ENCODE measurements at regions not wholly inside any gene's neighbourhood (a gene's known extent, or its start where the extent isn't known, plus 50 kb on each side); places are given as distances from the start of the nearest gene placed in this dataset.

- no peak for TF ChIP-seq CTCF (tag by site-specific recombination; IDR thresholded peaks at IDR 0.05)
- no peak for TF ChIP-seq ZNF350 (tag by site-specific recombination; IDR thresholded peaks at IDR 0.05)
- TF ChIP-seq ZSCAN30 (tag by site-specific recombination; IDR thresholded peaks at IDR 0.05): no peak
Observed at GRCh38 chr2:7646024-7646423, 728.8 kb downstream of the RNF144A start.
